Gastroesophageal sphincter (tissue), 4 donors: ENCODE measurements at regions not wholly inside any gene's neighbourhood (a gene's known extent, or its start where the extent isn't known, plus 50 kb on each side); places are given as distances from the start of the nearest gene placed in this dataset.

ENCODE experiments used
- ATAC-seq: fragments of 150-250 bp; one replicate; pipeline ENCODE4 v1.9.1; 2016; ENCODE audit warnings: mild to moderate bottlenecking, moderate library complexity
- H3K27ac ChIP-seq, 4 donors: fragments of 200-600 bp; sonication (generic) in 3 of 4; 1 replicate in 3 of 4; 2 replicates in 1 of 4; pipeline ENCODE4 v1.5.1; 2016 to 2019
- H3K27me3 ChIP-seq: fragments of 200-600 bp; sonication (generic); one replicate; pipeline ENCODE4 v1.5.1; 2019
- H3K36me3 ChIP-seq, 2 donors: fragments of 200-600 bp; sonication (generic); one replicate each; pipeline ENCODE4 v1.5.1; 2019; ENCODE audit warnings: control low read depth in 1 of 2
- H3K4me1 ChIP-seq, 3 donors: fragments of 200-600 bp; sonication (generic); 1 replicate in 2 of 3; 2 replicates in 1 of 3; pipeline ENCODE4 v1.5.1; 2016 to 2019; ENCODE audit warnings: control low read depth in 2 of 3
- H3K4me3 ChIP-seq, 2 donors: fragments of 200-600 bp; sonication (generic); one replicate each; pipeline ENCODE4 v1.5.1; 2019; ENCODE audit warnings: mild to moderate bottlenecking in 1 of 2, moderate library complexity in 1 of 2
- H3K9me3 ChIP-seq, 3 donors: fragments of 200-600 bp; sonication (generic); one replicate each; pipeline ENCODE4 v1.5.1; 2017 to 2019; ENCODE audit warnings: control low read depth in 2 of 3
- CTCF ChIP-seq, 4 experiments: fragments of 200-600 bp in 2 of 4; fragments of 450-650 bp in 2 of 4; sonication (generic) in 1 of 4; IDR thresholded peaks; one replicate each; pipeline ENCODE4 v1.5.1; 2017 to 2019; ENCODE audit warnings: antibody characterized with exemption in 4 of 4, mild to moderate bottlenecking in 2 of 4, moderate library complexity in 2 of 4
- EP300 ChIP-seq: sonication (generic); formaldehyde crosslinking; IDR thresholded peaks from one replicate; pipeline ENCODE4 v1.6.1; 2017; ENCODE audit warnings: antibody characterized with exemption, mild to moderate bottlenecking
- POLR2A ChIP-seq, 2 donors: fragments of 450-650 bp; IDR thresholded peaks; one replicate each; pipeline ENCODE4 v1.6.1; 2017; ENCODE audit warnings: antibody characterized with exemption in 2 of 2, mild to moderate bottlenecking in 2 of 2, moderate library complexity in 1 of 2
- POLR2AphosphoS5 ChIP-seq: sonication (generic); formaldehyde crosslinking; IDR thresholded peaks from one replicate; pipeline ENCODE4 v1.6.1; 2017; ENCODE audit warnings: antibody characterized with exemption
- WGBS, 2 donors: methylation state at CpG; one replicate each; pipeline ENCODE4 v1.1.5; 2018; ENCODE audit warnings: low coverage in 1 of 2; 5-methylcytosine and 5-hydroxymethylcytosine counted together

- H3K9me3 ChIP-seq, result no peaks in the 10 kb centered on the region
- TF ChIP-seq EP300, result no peak
- no peak for TF ChIP-seq CTCF (IDR thresholded peaks at IDR 0.05)
- TF ChIP-seq POLR2AphosphoS5, result no peak
- no peak for TF ChIP-seq POLR2A (IDR thresholded peaks at IDR 0.05)
- no peaks in the 10 kb centered on the region for H3K4me1 ChIP-seq
- no peak overlapping the region for H3K4me3 ChIP-seq
- no peaks in the 10 kb centered on the region for H3K36me3 ChIP-seq
- ATAC-seq, result no peak
- 82% methylated on average over 3 of the region's 3 CpGs; no CpG with 5 or more reads in 1 of the 2 donors for WGBS, 2 donors
- no peak overlapping the region for H3K27ac ChIP-seq
- H3K27me3 ChIP-seq, result no peaks in the 10 kb centered on the region
These were observed 108.2 kb upstream of the MAMLD1 start for GRCh38 chrX:150254909-150255308.

DNA sequence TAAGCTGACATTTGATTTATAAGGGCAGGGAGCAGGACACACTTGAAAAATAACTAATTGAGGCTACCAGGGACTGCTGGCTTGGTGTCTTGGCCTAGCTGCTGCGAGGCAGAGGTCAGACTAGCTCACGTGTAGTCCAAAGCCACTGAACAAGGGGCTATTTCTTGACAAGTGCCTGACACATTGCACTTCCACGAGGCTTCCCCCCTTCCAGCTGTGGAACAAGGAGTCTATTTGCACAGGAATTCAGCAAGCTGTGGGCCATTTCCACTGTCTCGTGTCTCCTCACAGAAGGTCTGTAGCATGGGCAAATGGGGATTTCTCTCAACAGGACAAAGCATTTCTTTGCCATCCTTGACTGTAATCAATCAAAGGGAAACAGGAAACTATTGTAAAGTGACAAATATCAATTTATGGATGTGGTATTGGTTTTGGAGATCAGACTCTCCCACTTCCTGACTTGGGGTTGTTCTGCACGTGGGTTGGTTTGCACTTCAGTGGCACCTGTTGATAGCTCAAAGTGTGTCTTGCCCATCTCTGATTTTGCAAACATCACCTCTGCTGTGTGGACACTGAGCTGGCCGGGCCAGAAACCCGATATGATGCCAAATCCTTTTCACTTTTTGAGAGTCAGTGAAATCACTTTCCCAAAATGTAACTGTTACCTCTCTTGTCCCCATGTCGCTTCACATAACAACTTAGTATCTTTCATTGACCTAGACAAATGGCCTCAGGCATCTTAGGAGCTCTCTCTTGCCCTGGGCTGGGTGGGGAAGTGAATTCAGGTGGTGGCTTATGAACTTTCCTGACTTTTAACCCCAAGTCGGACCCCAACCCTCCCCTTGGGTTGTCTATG, 107.4 kb upstream of the MAMLD1 start:
- H3K36me3 ChIP-seq, result no peaks in the 10 kb centered on the region
- H3K4me3 ChIP-seq, result no peak overlapping the region
- no peaks in the 10 kb centered on the region for H3K27me3 ChIP-seq
- no peak for TF ChIP-seq POLR2A (IDR thresholded peaks at IDR 0.05)
- TF ChIP-seq EP300, result no peak
- no peak for TF ChIP-seq CTCF (IDR thresholded peaks at IDR 0.05)
- TF ChIP-seq POLR2AphosphoS5, result no peak
- no peaks in the 10 kb centered on the region for H3K9me3 ChIP-seq
- no peak overlapping the region for H3K27ac ChIP-seq
- no peaks in the 10 kb centered on the region for H3K4me1 ChIP-seq
- ATAC-seq, result no peak
- 60 to 100% methylated on average over 1 to 5 of the region's 9 CpGs for WGBS, 2 donors

DNA sequence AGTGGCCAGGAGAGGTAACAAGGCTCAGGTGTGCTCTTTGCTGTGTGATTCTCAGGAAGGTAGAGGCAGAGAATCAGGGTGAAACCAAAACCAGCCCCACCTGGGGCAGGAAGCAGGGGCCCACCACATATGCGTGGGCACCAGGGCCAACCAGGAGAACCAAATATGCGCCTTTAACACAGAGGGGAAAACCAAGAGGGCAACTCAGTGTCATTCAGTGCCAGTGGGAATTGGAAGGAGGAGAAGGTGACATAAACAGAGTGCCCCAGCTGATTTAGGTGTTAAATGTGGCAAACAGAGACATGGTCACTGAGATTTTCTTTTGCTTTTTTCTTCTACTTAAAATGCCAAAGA, 106.8 kb upstream of the MAMLD1 start:
- no peak for ATAC-seq
- 60 to 100% methylated on average over 1 of the region's 2 CpGs for WGBS, 2 donors
- H3K4me3 ChIP-seq, result no peak overlapping the region

DNA sequence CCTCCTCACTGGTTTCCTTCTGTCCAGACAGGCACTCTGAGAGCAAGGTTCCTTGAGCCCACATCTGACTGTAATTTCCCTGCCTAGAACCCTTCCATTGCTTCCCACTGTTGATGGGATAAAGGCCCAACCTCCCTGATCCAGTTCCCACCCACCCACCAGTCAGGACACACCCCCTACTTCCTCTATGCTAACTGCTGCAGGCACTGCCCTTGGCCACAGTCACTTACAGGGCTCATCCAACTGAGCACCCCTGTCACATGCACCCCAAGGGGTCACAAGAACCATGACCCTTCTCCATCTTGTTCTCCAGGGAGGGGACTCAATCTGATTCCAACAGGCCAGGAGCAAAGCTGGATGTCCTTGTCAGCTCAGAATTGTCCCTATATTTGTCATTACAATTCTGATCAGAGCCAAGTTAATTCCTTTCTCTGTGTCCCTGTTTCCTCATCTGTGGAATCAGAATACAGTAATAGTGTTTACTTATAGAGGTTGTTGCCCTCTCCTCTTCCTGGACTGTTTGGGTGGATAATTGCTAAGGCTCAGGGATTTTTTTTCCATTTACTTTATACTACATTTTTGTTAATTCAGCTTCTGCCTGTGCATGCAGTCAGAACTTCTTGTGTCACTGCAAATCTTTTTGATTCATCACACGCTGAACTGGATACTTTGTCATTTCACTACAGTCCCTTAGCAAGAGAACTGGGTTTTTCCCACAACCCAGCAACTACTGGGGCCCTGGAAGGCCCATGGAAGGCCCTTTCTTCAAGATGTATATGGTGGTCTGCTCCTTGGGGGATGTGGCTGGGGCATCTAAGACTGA, 105.6 kb upstream of the MAMLD1 start:
- WGBS, 2 donors, result 17% methylated on average over 1 of the region's 1 CpG; no CpG with 5 or more reads in 1 of the 2 donors
- Histone ChIP-seq H3K27me3 (no peaks in the 10 kb centered on the region), H3K9me3 (no peaks in the 10 kb centered on the region), H3K36me3 (no peaks in the 10 kb centered on the region), H3K27ac (no peak overlapping the region), H3K4me1 (no peaks in the 10 kb centered on the region), H3K4me3 (no peak overlapping the region)
- TF ChIP-seq POLR2AphosphoS5 (no peak), EP300 (no peak), POLR2A (IDR thresholded peaks at IDR 0.05) (no peak), CTCF (IDR thresholded peaks at IDR 0.05) (no peak)
- no peak for ATAC-seq

More for the DNA sequence above, 106.8 kb upstream of the MAMLD1 start:
- Histone ChIP-seq H3K36me3 (no peaks in the 10 kb centered on the region), H3K27ac (no peak overlapping the region), H3K27me3 (no peaks in the 10 kb centered on the region), H3K9me3 (no peaks in the 10 kb centered on the region), H3K4me1 (no peaks in the 10 kb centered on the region)
- TF ChIP-seq EP300, result no peak
- TF ChIP-seq POLR2AphosphoS5, result no peak
- TF ChIP-seq CTCF (IDR thresholded peaks at IDR 0.05), result no peak
- TF ChIP-seq POLR2A (IDR thresholded peaks at IDR 0.05), result no peak

DNA sequence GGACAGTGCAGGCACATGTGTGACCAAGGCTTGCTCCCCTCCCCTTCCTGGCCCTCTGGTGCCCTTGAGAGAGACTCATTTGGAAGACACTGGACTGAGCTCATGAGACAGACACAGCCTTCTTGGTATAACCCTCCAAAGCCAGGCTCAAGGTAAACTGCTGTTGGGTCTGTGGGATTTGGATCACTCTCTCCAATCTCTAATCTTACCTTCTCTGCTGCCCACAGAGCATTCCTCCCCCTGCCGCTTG, 105.0 kb upstream of the MAMLD1 start:
- H3K27me3 ChIP-seq, result no peaks in the 10 kb centered on the region
- no peak for TF ChIP-seq POLR2A (IDR thresholded peaks at IDR 0.05)
- TF ChIP-seq POLR2AphosphoS5, result no peak
- no peak for TF ChIP-seq CTCF (IDR thresholded peaks at IDR 0.05)
- no peak for TF ChIP-seq EP300
- ATAC-seq, result no peak
- no peak overlapping the region for H3K27ac ChIP-seq
- H3K4me3 ChIP-seq, result no peak overlapping the region
- H3K4me1 ChIP-seq, result no peaks in the 10 kb centered on the region
- WGBS, 2 donors, result no CpG with 5 or more reads among the region's 1 CpG
- no peaks in the 10 kb centered on the region for H3K36me3 ChIP-seq
- H3K9me3 ChIP-seq, result no peaks in the 10 kb centered on the region
